ENCODE measurements at regions not wholly inside any gene's neighbourhood (a gene's known extent, or its start where the extent isn't known, plus 50 kb on each side); places are given as distances from the start of the nearest gene placed in this dataset.

- Histone ChIP-seq H3K4me2 (no peak overlapping the region), H3K79me2 (ENCODE audit: insufficient read depth, low read depth) (no peaks in the 10 kb centered on the region), H2AFZ (ENCODE audit: low read depth) (no peak overlapping the region), H3K9ac (no peak overlapping the region), H3K36me3 (ENCODE audit: insufficient read depth) (no peaks in the 10 kb centered on the region), H3K4me1 (ENCODE audit: low read depth, poor library complexity, severe bottlenecking) (no peaks in the 10 kb centered on the region), H3K4me3 (IDR thresholded peaks at IDR 0.05; ENCODE audit: insufficient read depth, low read depth, low read length) (no peak overlapping the region), H3K27me3 (ENCODE audit: insufficient read depth, low read depth) (no peaks in the 10 kb centered on the region), H3K27ac (no peak overlapping the region), H4K20me1 (ENCODE audit: insufficient read depth) (no peaks in the 10 kb centered on the region)
- TF ChIP-seq CTCF (conservative IDR thresholded peaks at IDR 0.05; ENCODE audit: low read depth, low read length), result no peak
Observed at GRCh38 chr14:55760789-55761566, 181.0 kb downstream of the KTN1 start.

GRCh38 chr14:55761651-55762050, 181.6 kb downstream of the KTN1 start:
- H3K27me3 ChIP-seq (ENCODE audit: insufficient read depth, low read depth), result no peaks in the 10 kb centered on the region
- H3K4me2 ChIP-seq, result no peak overlapping the region
- no peak for TF ChIP-seq CTCF (conservative IDR thresholded peaks at IDR 0.05; ENCODE audit: low read depth, low read length)
- no peaks in the 10 kb centered on the region for H3K36me3 ChIP-seq (ENCODE audit: insufficient read depth)
- H3K79me2 ChIP-seq (ENCODE audit: insufficient read depth, low read depth), result no peaks in the 10 kb centered on the region
- no peak overlapping the region for H3K27ac ChIP-seq
- no peak overlapping the region for H3K4me3 ChIP-seq (IDR thresholded peaks at IDR 0.05; ENCODE audit: insufficient read depth, low read depth, low read length)
- H4K20me1 ChIP-seq (ENCODE audit: insufficient read depth), result no peaks in the 10 kb centered on the region
- H3K4me1 ChIP-seq (ENCODE audit: low read depth, poor library complexity, severe bottlenecking), result no peaks in the 10 kb centered on the region
- H2AFZ ChIP-seq (ENCODE audit: low read depth), result no peak overlapping the region
- H3K9ac ChIP-seq, result no peak overlapping the region

GRCh38 chr14:55762595-55763232, 182.7 kb downstream of the KTN1 start:
- H3K27me3 ChIP-seq (ENCODE audit: insufficient read depth, low read depth), result no peaks in the 10 kb centered on the region
- H3K4me2 ChIP-seq, result no peak overlapping the region
- no peak overlapping the region for H2AFZ ChIP-seq (ENCODE audit: low read depth)
- no peak overlapping the region for H3K9ac ChIP-seq
- H3K27ac ChIP-seq, result no peak overlapping the region
- no peaks in the 10 kb centered on the region for H3K4me1 ChIP-seq (ENCODE audit: low read depth, poor library complexity, severe bottlenecking)
- no peaks in the 10 kb centered on the region for H3K36me3 ChIP-seq (ENCODE audit: insufficient read depth)
- no peak for TF ChIP-seq CTCF (conservative IDR thresholded peaks at IDR 0.05; ENCODE audit: low read depth, low read length)
- no peaks in the 10 kb centered on the region for H3K79me2 ChIP-seq (ENCODE audit: insufficient read depth, low read depth)
- H4K20me1 ChIP-seq (ENCODE audit: insufficient read depth), result no peaks in the 10 kb centered on the region
- H3K4me3 ChIP-seq (IDR thresholded peaks at IDR 0.05; ENCODE audit: insufficient read depth, low read depth, low read length), result no peak overlapping the region

- no peak for TF ChIP-seq CTCF (conservative IDR thresholded peaks at IDR 0.05; ENCODE audit: low read depth, low read length)
- no peaks in the 10 kb centered on the region for H4K20me1 ChIP-seq (ENCODE audit: insufficient read depth)
- H3K4me2 ChIP-seq, result no peak overlapping the region
- H3K9ac ChIP-seq, result no peak overlapping the region
- H3K4me3 ChIP-seq (IDR thresholded peaks at IDR 0.05; ENCODE audit: insufficient read depth, low read depth, low read length), result no peak overlapping the region
- H2AFZ ChIP-seq (ENCODE audit: low read depth), result no peak overlapping the region
- H3K27ac ChIP-seq, result no peak overlapping the region
- H3K27me3 ChIP-seq (ENCODE audit: insufficient read depth, low read depth), result no peaks in the 10 kb centered on the region
- no peaks in the 10 kb centered on the region for H3K36me3 ChIP-seq (ENCODE audit: insufficient read depth)
- no peaks in the 10 kb centered on the region for H3K79me2 ChIP-seq (ENCODE audit: insufficient read depth, low read depth)
- H3K4me1 ChIP-seq (ENCODE audit: low read depth, poor library complexity, severe bottlenecking), result no peaks in the 10 kb centered on the region
Observed at GRCh38 chr14:55764784-55765183, 184.8 kb downstream of the KTN1 start.

All from KMS-11 (cell line).